WTC11 (cell line): ENCODE measurements at regions not wholly inside any gene's neighbourhood (a gene's known extent, or its start where the extent isn't known, plus 50 kb on each side); places are given as distances from the start of the nearest gene placed in this dataset.

ENCODE experiments used
- ATAC-seq: fragments of 200-7000 bp; cut with Tn5 transposase; 2 replicates; pipeline ENCODE4 v1.10.0; 2021; ENCODE audit warnings: mild to moderate bottlenecking, moderate library complexity
- CTCF ChIA-PET: fragments of 300-600 bp; sonication (Branson Sonifier 250); formaldehyde crosslinking; loops from one replicate; lab custom pipeline; 2021; ENCODE audit warnings: antibody characterized with exemption; lab: Charles Lee
- POLR2A ChIA-PET: fragments of 350-600 bp; sonication (Branson Sonifier 250); formaldehyde crosslinking; loops from one replicate; lab custom pipeline; 2021; ENCODE audit warnings: antibody characterized with exemption; lab: Charles Lee
- DNase-seq: peaks from one replicate; pipeline ENCODE4 v3.0.0; 2021; ENCODE audit warnings: low spot score
- H3K27ac Mint-ChIP-seq: 2 replicates; pipeline ENCODE4 v1.8.0; 2021; ENCODE audit warnings: mixed read lengths
- H3K27me3 Mint-ChIP-seq: 2 replicates; pipeline ENCODE4 v1.8.0; 2021; ENCODE audit warnings: low read depth, mild to moderate bottlenecking, moderate library complexity, mixed read lengths
- H3K36me3 Mint-ChIP-seq: 2 replicates; pipeline ENCODE4 v1.8.0; 2021; ENCODE audit warnings: mixed read lengths
- H3K4me1 Mint-ChIP-seq: 2 replicates; pipeline ENCODE4 v1.8.0; 2022; ENCODE audit warnings: mixed read lengths
- H3K4me3 Mint-ChIP-seq: 2 replicates; pipeline ENCODE4 v1.8.0; 2021; ENCODE audit warnings: mild to moderate bottlenecking, moderate library complexity, mixed read lengths
- H3K9me3 Mint-ChIP-seq: 2 replicates; pipeline ENCODE4 v1.8.0; 2021; ENCODE audit warnings: mixed read lengths
- AFF4 ChIP-seq: sonication (generic); formaldehyde crosslinking; IDR thresholded peaks from 2 replicates; pipeline ENCODE4 v1.8.1; 2023; ENCODE audit warnings: mild to moderate bottlenecking, missing genetic modification reagents, borderline replicate concordance
- HMGA2 ChIP-seq: fragments of 250-450 bp; sonication (Bioruptor Pico); IDR thresholded peaks from 2 replicates; pipeline ENCODE4 v1.4.0; 2021; ENCODE audit warnings: mild to moderate bottlenecking, moderate library complexity
- HMGXB4 ChIP-seq: sonication (generic); formaldehyde crosslinking; IDR thresholded peaks from 2 replicates; pipeline ENCODE4 v1.8.1; 2023; ENCODE audit warnings: mild to moderate bottlenecking, moderate library complexity, missing genetic modification reagents
- IRF2 ChIP-seq: sonication (generic); formaldehyde crosslinking; IDR thresholded peaks from 2 replicates; pipeline ENCODE4 v1.8.0; 2022; ENCODE audit warnings: low read depth, missing genetic modification reagents, borderline replicate concordance
- KAT7 ChIP-seq: sonication (generic); formaldehyde crosslinking; IDR thresholded peaks from 2 replicates; pipeline ENCODE4 v1.8.1; 2023; ENCODE audit warnings: missing genetic modification reagents, mild to moderate bottlenecking, borderline replicate concordance
- MLX ChIP-seq: sonication (generic); formaldehyde crosslinking; IDR thresholded peaks from 2 replicates; pipeline ENCODE4 v1.8.1; 2023; ENCODE audit warnings: mild to moderate bottlenecking, missing genetic modification reagents, moderate library complexity
- MYBL2 ChIP-seq: sonication (generic); formaldehyde crosslinking; IDR thresholded peaks from 2 replicates; pipeline ENCODE4 v1.8.1; 2023; ENCODE audit warnings: mild to moderate bottlenecking, moderate library complexity, missing genetic modification reagents
- NFATC4 ChIP-seq: fragments of 250-450 bp; sonication (Bioruptor Pico); IDR thresholded peaks from 2 replicates; pipeline ENCODE4 v1.9.0; 2021; ENCODE audit warnings: mild to moderate bottlenecking
- RELA ChIP-seq: sonication (generic); formaldehyde crosslinking; IDR thresholded peaks from 2 replicates; pipeline ENCODE4 v1.8.1; 2022; ENCODE audit warnings: missing genetic modification reagents, mild to moderate bottlenecking, borderline replicate concordance
- SMAD4 ChIP-seq: sonication (generic); formaldehyde crosslinking; IDR thresholded peaks from 2 replicates; pipeline ENCODE4 v1.8.0; 2022; ENCODE audit warnings: mild to moderate bottlenecking, missing genetic modification reagents
- SOX15 ChIP-seq: fragments of 250-450 bp; sonication (Bioruptor Pico); IDR thresholded peaks from 2 replicates; pipeline ENCODE4 v1.9.0; 2021; ENCODE audit warnings: mild to moderate bottlenecking
- TEAD1 ChIP-seq: sonication (generic); formaldehyde crosslinking; IDR thresholded peaks from 2 replicates; pipeline ENCODE4 v1.8.0; 2022; ENCODE audit warnings: mild to moderate bottlenecking, missing genetic modification reagents
- USF1 ChIP-seq: sonication (generic); formaldehyde crosslinking; IDR thresholded peaks from 2 replicates; pipeline ENCODE4 v1.8.0; 2022; ENCODE audit warnings: mild to moderate bottlenecking, missing genetic modification reagents
- ZBTB21 ChIP-seq: sonication (generic); formaldehyde crosslinking; IDR thresholded peaks from 2 replicates; pipeline ENCODE4 v1.8.1; 2023; ENCODE audit warnings: mild to moderate bottlenecking, missing genetic modification reagents, borderline replicate concordance
- ZSCAN18 ChIP-seq: fragments of 250-450 bp; sonication (Bioruptor Pico); IDR thresholded peaks from 2 replicates; pipeline ENCODE4 v2.1.2; 2022; ENCODE audit warnings: mild to moderate bottlenecking, moderate library complexity
- TF ChIP-seq, protein P1 (sequence below): fragments of 200-600 bp; IDR thresholded peaks from 2 replicates; pipeline ENCODE4 v1.8.0; 2022; ENCODE audit warnings: antibody characterized with exemption

- POLR2A ChIA-PET, result no interaction called here
- ATAC-seq (peak; percentile 52), DNase-seq (no peak)
- Mint-ChIP-seq H3K27ac (peak overlapping the region; percentile 62), H3K27me3 (no peaks in the 10 kb centered on the region), H3K36me3 (no peaks in the 10 kb centered on the region), H3K9me3 (no peaks in the 10 kb centered on the region), H3K4me3 (no peak overlapping the region), H3K4me1 (peaks cover 32% of the 10 kb centered on the region)
- TF ChIP-seq NFATC4 (CRISPR knock-in tag) (no peak), RELA (CRISPR knock-in tag) (no peak), HMGXB4 (CRISPR knock-in tag) (no peak), HMGA2 (no peak), MYBL2 (CRISPR knock-in tag) (no peak), USF1 (no peak), MLX (no peak), IRF2 (CRISPR knock-in tag) (no peak), SMAD4 (CRISPR knock-in tag) (no peak), ZBTB21 (CRISPR knock-in tag) (no peak), KAT7 (CRISPR knock-in tag) (no peak), TEAD1 (CRISPR knock-in tag) (no peak), SOX15 (CRISPR knock-in tag) (no peak), AFF4 (CRISPR knock-in tag) (no peak), ZSCAN18 (CRISPR knock-in tag) (no peak)
- TF ChIP-seq, protein P1, sequence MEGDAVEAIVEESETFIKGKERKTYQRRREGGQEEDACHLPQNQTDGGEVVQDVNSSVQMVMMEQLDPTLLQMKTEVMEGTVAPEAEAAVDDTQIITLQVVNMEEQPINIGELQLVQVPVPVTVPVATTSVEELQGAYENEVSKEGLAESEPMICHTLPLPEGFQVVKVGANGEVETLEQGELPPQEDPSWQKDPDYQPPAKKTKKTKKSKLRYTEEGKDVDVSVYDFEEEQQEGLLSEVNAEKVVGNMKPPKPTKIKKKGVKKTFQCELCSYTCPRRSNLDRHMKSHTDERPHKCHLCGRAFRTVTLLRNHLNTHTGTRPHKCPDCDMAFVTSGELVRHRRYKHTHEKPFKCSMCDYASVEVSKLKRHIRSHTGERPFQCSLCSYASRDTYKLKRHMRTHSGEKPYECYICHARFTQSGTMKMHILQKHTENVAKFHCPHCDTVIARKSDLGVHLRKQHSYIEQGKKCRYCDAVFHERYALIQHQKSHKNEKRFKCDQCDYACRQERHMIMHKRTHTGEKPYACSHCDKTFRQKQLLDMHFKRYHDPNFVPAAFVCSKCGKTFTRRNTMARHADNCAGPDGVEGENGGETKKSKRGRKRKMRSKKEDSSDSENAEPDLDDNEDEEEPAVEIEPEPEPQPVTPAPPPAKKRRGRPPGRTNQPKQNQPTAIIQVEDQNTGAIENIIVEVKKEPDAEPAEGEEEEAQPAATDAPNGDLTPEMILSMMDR, result no peak
- CTCF ChIA-PET, result no interaction called here
Measured at GRCh38 chr6:48048451-48049146, 62.4 kb downstream of the PTCHD4 start.
